Lung (tissue), 11 donors: ENCODE measurements at regions not wholly inside any gene's neighbourhood (a gene's known extent, or its start where the extent isn't known, plus 50 kb on each side); places are given as distances from the start of the nearest gene placed in this dataset.

Experiments used
- ATAC-seq: fragments of 200-7000 bp; cut with Tn5 transposase; one replicate; pipeline ENCODE4 v1.9.1; 2020; ENCODE audit warnings: moderate number of reproducible peaks; ENCODE audit not compliant: insufficient read depth, low FRiP score
- DNase-seq, 3 donors: peaks; one replicate each; pipeline ENCODE4 v3.0.0-alpha.2; 2013 to 2017
- H3K27ac ChIP-seq, 2 donors: one replicate each; pipeline ENCODE4 v1.5.1; 2013; ENCODE audit warnings: mild to moderate bottlenecking in 2 of 2, moderate library complexity in 2 of 2, control low read depth in 1 of 2, inconsistent platforms in 1 of 2, low read depth in 1 of 2, low read length in 1 of 2
- H3K27me3 ChIP-seq, 3 donors: one replicate each; pipeline ENCODE4 v1.5.1; 2013; ENCODE audit warnings: low read length in 2 of 3; ENCODE audit not compliant: control insufficient read depth in 3 of 3, insufficient read depth in 3 of 3
- H3K36me3 ChIP-seq, 4 donors: one replicate each; pipeline ENCODE4 v1.5.1; 2013; ENCODE audit warnings: low read length in 4 of 4, mild to moderate bottlenecking in 1 of 4, moderate library complexity in 1 of 4; ENCODE audit not compliant: control insufficient read depth in 4 of 4, insufficient read depth in 4 of 4
- H3K4me1 ChIP-seq, 5 donors: one replicate each; pipeline ENCODE4 v1.5.1; 2013; ENCODE audit warnings: low read length in 5 of 5, mild to moderate bottlenecking in 2 of 5, moderate library complexity in 1 of 5; ENCODE audit not compliant: control insufficient read depth in 5 of 5, insufficient read depth in 5 of 5
- H3K4me3 ChIP-seq: one replicate; pipeline ENCODE4 v1.5.1; 2013; ENCODE audit warnings: mild to moderate bottlenecking, control low read depth, moderate library complexity
- H3K9ac ChIP-seq, 2 donors: one replicate each; pipeline ENCODE4 v1.5.1; 2013; ENCODE audit warnings: low read length in 2 of 2, control low read depth in 1 of 2; ENCODE audit not compliant: insufficient read depth in 1 of 2
- H3K9me3 ChIP-seq, 4 donors: one replicate each; pipeline ENCODE4 v1.5.1; 2013; ENCODE audit warnings: low read length in 3 of 4, mild to moderate bottlenecking in 1 of 4, moderate library complexity in 1 of 4; ENCODE audit not compliant: control insufficient read depth in 4 of 4, insufficient read depth in 3 of 4
- CTCF ChIP-seq: IDR thresholded peaks from 2 replicates; pipeline ENCODE4 v1.5.1; 2012; ENCODE audit warnings: mild to moderate bottlenecking; ENCODE audit errors: control extremely low read depth, extremely low read depth
- WGBS, 2 donors: extraction: QIAGEN DNeasy Blood & Tissue Kit; methylation state at CpG; one replicate each; pipeline ENCODE4 v1.1.7; 2013; 5-methylcytosine and 5-hydroxymethylcytosine counted together
- donor health status: control.
- donor health status: control.
- donor health status: Bipolar disorder and iron deficiency.
- donor health status: healthy.
- donor health status: DM: yes; HTN: yes; CAD: no.

GRCh38 chr2:144326825-144327224, 193.1 kb downstream of the ZEB2 start:
- DNase-seq: no peak
- Histone ChIP-seq H3K27me3 (no peaks in the 10 kb centered on the region), H3K36me3 (no peaks in the 10 kb centered on the region), H3K4me1 (peaks cover 0 to 16% (median 9%) of the 10 kb centered on the region in 5 donors), H3K9me3 (peaks cover 0 to 4% (median 1%) of the 10 kb centered on the region in 4 donors), H3K27ac (no peak overlapping the region), H3K9ac (no peak overlapping the region), H3K4me3 (no peak overlapping the region)
- no peak for ATAC-seq
- no peak for TF ChIP-seq CTCF
- 95 to 98% methylated on average over 3 of the region's 3 CpGs for WGBS, 2 donors

- Histone ChIP-seq H3K9ac (no peak overlapping the region), H3K27ac (no peak overlapping the region), H3K4me1 (peaks cover under 1 to 10% (median 5%) of the 10 kb centered on the region in 5 donors), H3K27me3 (no peaks in the 10 kb centered on the region), H3K4me3 (no peak overlapping the region), H3K9me3 (peaks cover 0 to 6% (median 1%) of the 10 kb centered on the region in 4 donors), H3K36me3 (no peaks in the 10 kb centered on the region)
- WGBS, 2 donors: 77 to 87% methylated on average over 3 of the region's 3 CpGs
- ATAC-seq: no peak
- no peak for TF ChIP-seq CTCF
- DNase-seq: no peak
Observed at GRCh38 chr2:144325086-144325485, 194.8 kb downstream of the ZEB2 start.

GRCh38 chr2:144324446-144325045, 195.4 kb downstream of the ZEB2 start:
- WGBS, 2 donors: 82% methylated on average over 4 of the region's 4 CpGs
- Histone ChIP-seq H3K27me3 (no peaks in the 10 kb centered on the region), H3K36me3 (no peaks in the 10 kb centered on the region), H3K9ac (no peak overlapping the region), H3K4me3 (no peak overlapping the region), H3K27ac (no peak overlapping the region), H3K4me1 (peaks cover 0 to 10% (median 2%) of the 10 kb centered on the region in 5 donors), H3K9me3 (peaks cover 0 to 6% (median 1%) of the 10 kb centered on the region in 4 donors)
- ATAC-seq: no peak
- DNase-seq: no peak
- no peak for TF ChIP-seq CTCF

GRCh38 chr2:144323946-144324345, 196.0 kb downstream of the ZEB2 start:
- Histone ChIP-seq H3K4me3 (no peak overlapping the region), H3K9ac (no peak overlapping the region), H3K27me3 (no peaks in the 10 kb centered on the region), H3K27ac (no peak overlapping the region), H3K4me1 (peaks cover 0 to 10% (median 0%) of the 10 kb centered on the region in 5 donors), H3K36me3 (no peaks in the 10 kb centered on the region), H3K9me3 (peaks cover 0 to 6% (median 1%) of the 10 kb centered on the region in 4 donors)
- 83 to 86% methylated on average over 2 of the region's 2 CpGs for WGBS, 2 donors
- no peak for TF ChIP-seq CTCF
- no peak for DNase-seq
- ATAC-seq: no peak
